ENCODE measurements at regions not wholly inside any gene's neighbourhood (a gene's known extent, or its start where the extent isn't known, plus 50 kb on each side); places are given as distances from the start of the nearest gene placed in this dataset.

DNA sequence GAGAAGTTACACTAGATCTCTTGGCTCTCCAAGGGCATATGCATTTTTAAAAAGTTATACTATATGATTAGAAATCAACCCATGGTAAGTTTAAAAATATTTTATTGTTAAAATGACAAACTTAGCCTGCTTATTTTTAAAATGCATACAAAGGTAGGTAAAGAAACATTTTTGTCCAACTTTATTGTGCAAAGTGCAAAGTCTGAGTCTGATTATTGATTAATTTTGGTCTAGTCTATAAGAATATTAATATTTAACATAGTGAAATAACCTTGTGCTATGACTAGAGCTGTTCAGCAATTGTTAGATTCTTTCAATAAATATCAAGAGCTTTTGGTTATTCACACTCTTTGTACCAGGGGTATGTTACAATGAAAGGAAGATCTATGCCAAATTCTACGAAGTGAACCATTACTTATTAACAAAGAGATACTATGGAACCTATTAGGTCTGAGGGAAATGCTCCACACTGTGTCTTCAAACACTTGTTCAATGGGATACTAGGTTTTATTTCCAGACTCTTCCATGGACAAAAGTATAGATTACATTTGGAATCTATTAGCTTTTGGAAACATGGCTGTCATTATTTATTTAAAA is 70.4 kb downstream of the DIPK2A start:
- H3K9me3 Mint-ChIP-seq: no peaks in the 10 kb centered on the region
- H3K4me1 Mint-ChIP-seq: no peaks in the 10 kb centered on the region
- Histone ChIP-seq H2AFZ (ENCODE audit: insufficient read depth, low read depth, low read length, poor library complexity, severe bottlenecking) (no peak overlapping the region), H3K4me2 (replicated peaks; ENCODE audit: extremely low read depth, low read length, poor library complexity, severe bottlenecking) (no peak overlapping the region), H3K9ac (ENCODE audit: insufficient read depth, low read length, poor library complexity, severe bottlenecking) (no peak overlapping the region), H3K27me3 (ENCODE audit: control insufficient read depth in 2 of 2, insufficient read depth in 2 of 2, low read length in 2 of 2) (no peaks in the 10 kb centered on the region), H4K20me1 (ENCODE audit: insufficient read depth, low read length) (no peaks in the 10 kb centered on the region), H3K36me3 (replicated peaks in 1 of 2; ENCODE audit: control insufficient read depth in 1 of 2, insufficient read depth in 2 of 2, low read length in 2 of 2) (no peaks in the 10 kb centered on the region), H3K27ac (ENCODE audit: low read depth in 1 of 2, low read length in 2 of 2) (no peak overlapping the region), H3K4me3 (replicated peaks in 1 of 3; ENCODE audit: low read depth in 2 of 3, low read length in 3 of 3) (no peak overlapping the region), H3K4me1 (ENCODE audit: control insufficient read depth in 1 of 2, insufficient read depth in 2 of 2, low read length in 2 of 2) (no peaks in the 10 kb centered on the region), H3K9me3 (replicated peaks in 1 of 2; ENCODE audit: control insufficient read depth in 1 of 2, insufficient read depth in 1 of 2, low read length in 2 of 2) (no peaks in the 10 kb centered on the region), H3K79me2 (ENCODE audit: insufficient read depth, low read length) (no peaks in the 10 kb centered on the region)
- no peak overlapping the region for H3K27ac Mint-ChIP-seq
- intact Hi-C loops (cut with micrococcal nuclease): no loop called here
- no CpG with 5 or more reads among the region's 1 CpG for WGBS (ENCODE audit: insufficient coverage)
- TF ChIP-seq, protein P1, sequence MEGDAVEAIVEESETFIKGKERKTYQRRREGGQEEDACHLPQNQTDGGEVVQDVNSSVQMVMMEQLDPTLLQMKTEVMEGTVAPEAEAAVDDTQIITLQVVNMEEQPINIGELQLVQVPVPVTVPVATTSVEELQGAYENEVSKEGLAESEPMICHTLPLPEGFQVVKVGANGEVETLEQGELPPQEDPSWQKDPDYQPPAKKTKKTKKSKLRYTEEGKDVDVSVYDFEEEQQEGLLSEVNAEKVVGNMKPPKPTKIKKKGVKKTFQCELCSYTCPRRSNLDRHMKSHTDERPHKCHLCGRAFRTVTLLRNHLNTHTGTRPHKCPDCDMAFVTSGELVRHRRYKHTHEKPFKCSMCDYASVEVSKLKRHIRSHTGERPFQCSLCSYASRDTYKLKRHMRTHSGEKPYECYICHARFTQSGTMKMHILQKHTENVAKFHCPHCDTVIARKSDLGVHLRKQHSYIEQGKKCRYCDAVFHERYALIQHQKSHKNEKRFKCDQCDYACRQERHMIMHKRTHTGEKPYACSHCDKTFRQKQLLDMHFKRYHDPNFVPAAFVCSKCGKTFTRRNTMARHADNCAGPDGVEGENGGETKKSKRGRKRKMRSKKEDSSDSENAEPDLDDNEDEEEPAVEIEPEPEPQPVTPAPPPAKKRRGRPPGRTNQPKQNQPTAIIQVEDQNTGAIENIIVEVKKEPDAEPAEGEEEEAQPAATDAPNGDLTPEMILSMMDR (IDR thresholded peaks at IDR 0.05): no peak
- peaks cover 0 to 2% (median 2%) of the 10 kb centered on the region in 3 donors for H3K27me3 Mint-ChIP-seq (ENCODE audit: low read depth in 3 of 3)
- no peaks in the 10 kb centered on the region for H3K36me3 Mint-ChIP-seq
- no peak overlapping the region for H3K4me3 Mint-ChIP-seq
- DNase-seq: no peak

GRCh38 chr3:144045766-144046165 is 74.1 kb downstream of the DIPK2A start:
- no CpG with 5 or more reads among the region's 1 CpG for WGBS (ENCODE audit: insufficient coverage)
- Mint-ChIP-seq H3K4me1 (no peaks in the 10 kb centered on the region), H3K27ac (no peak overlapping the region), H3K36me3 (no peaks in the 10 kb centered on the region), H3K9me3 (peaks cover 0 to 2% (median 0%) of the 10 kb centered on the region in 7 donors), H3K27me3 (ENCODE audit: low read depth in 3 of 3) (peaks cover 0 to 2% (median 0%) of the 10 kb centered on the region in 3 donors), H3K4me3 (no peak overlapping the region)
- no peak overlapping the region for H2AFZ ChIP-seq (ENCODE audit: insufficient read depth, low read depth, low read length, poor library complexity, severe bottlenecking)
- no peaks in the 10 kb centered on the region for H3K9me3 ChIP-seq (replicated peaks in 1 of 2; ENCODE audit: control insufficient read depth in 1 of 2, insufficient read depth in 1 of 2, low read length in 2 of 2)
- TF ChIP-seq, protein P1 (IDR thresholded peaks at IDR 0.05): no peak
- H3K4me2 ChIP-seq (replicated peaks; ENCODE audit: extremely low read depth, low read length, poor library complexity, severe bottlenecking): no peak overlapping the region
- H3K4me3 ChIP-seq (replicated peaks in 1 of 3; ENCODE audit: low read depth in 2 of 3, low read length in 3 of 3): no peak overlapping the region
- H4K20me1 ChIP-seq (ENCODE audit: insufficient read depth, low read length): no peaks in the 10 kb centered on the region
- no peaks in the 10 kb centered on the region for H3K4me1 ChIP-seq (ENCODE audit: control insufficient read depth in 1 of 2, insufficient read depth in 2 of 2, low read length in 2 of 2)
- no peaks in the 10 kb centered on the region for H3K27me3 ChIP-seq (ENCODE audit: control insufficient read depth in 2 of 2, insufficient read depth in 2 of 2, low read length in 2 of 2)
- H3K79me2 ChIP-seq (ENCODE audit: insufficient read depth, low read length): no peaks in the 10 kb centered on the region
- intact Hi-C loops (cut with micrococcal nuclease): no loop called here
- no peak for DNase-seq
- no peak overlapping the region for H3K9ac ChIP-seq (ENCODE audit: insufficient read depth, low read length, poor library complexity, severe bottlenecking)
- no peaks in the 10 kb centered on the region for H3K36me3 ChIP-seq (replicated peaks in 1 of 2; ENCODE audit: control insufficient read depth in 1 of 2, insufficient read depth in 2 of 2, low read length in 2 of 2)
- no peak overlapping the region for H3K27ac ChIP-seq (ENCODE audit: low read depth in 1 of 2, low read length in 2 of 2)

All from CD14-positive monocyte (primary cell).